Astrocyte (in vitro differentiated cells and primary cell): ENCODE measurements at regions not wholly inside any gene's neighbourhood (a gene's known extent, or its start where the extent isn't known, plus 50 kb on each side); places are given as distances from the start of the nearest gene placed in this dataset.

Experiments used
- DNase-seq: peaks from one replicate; pipeline ENCODE4 v3.0.0-alpha.2; 2010; ENCODE audit warnings: low read depth
- FAIRE-seq: peaks from 2 replicates; lab custom pipeline; 2011; peaks lifted over from hg19 to GRCh38; lab: Jason Lieb, UNC
- H2AFZ ChIP-seq: 2 replicates; pipeline ENCODE4 v1.6.0; 2012; ENCODE audit warnings: low read depth, low read length, inconsistent platforms
- H3K27ac ChIP-seq: 2 replicates; pipeline ENCODE4 v1.5.1; 2011; ENCODE audit warnings: low read depth, low read length, inconsistent platforms
- H3K27me3 ChIP-seq: 2 replicates; pipeline ENCODE4 v1.6.0; 2011; ENCODE audit warnings: low read length, inconsistent platforms; ENCODE audit not compliant: insufficient read depth
- H3K36me3 ChIP-seq: 2 replicates; pipeline ENCODE4 v1.5.1; 2011; ENCODE audit warnings: low read length, inconsistent platforms; ENCODE audit not compliant: insufficient read depth
- H3K4me1 ChIP-seq: 2 replicates; pipeline ENCODE4 v1.5.1; 2011; ENCODE audit warnings: low read length, inconsistent platforms; ENCODE audit not compliant: insufficient read depth
- H3K4me2 ChIP-seq: 2 replicates; pipeline ENCODE4 v1.6.0; 2012; ENCODE audit warnings: low read length, inconsistent platforms
- H3K4me3 ChIP-seq: 2 replicates; pipeline ENCODE4 v1.5.1; 2011; ENCODE audit warnings: low read depth, mild to moderate bottlenecking, low read length, inconsistent platforms; ENCODE audit not compliant: insufficient read depth
- H3K79me2 ChIP-seq: 2 replicates; pipeline ENCODE4 v1.6.0; 2012; ENCODE audit warnings: mild to moderate bottlenecking, low read length, inconsistent platforms; ENCODE audit not compliant: insufficient read depth
- H3K9ac ChIP-seq: 2 replicates; pipeline ENCODE4 v1.6.0; 2012; ENCODE audit warnings: mild to moderate bottlenecking, low read length, inconsistent platforms
- H3K9me3 ChIP-seq: 2 replicates; pipeline ENCODE4 v1.5.1; 2012; ENCODE audit warnings: low read depth, mild to moderate bottlenecking, low read length, inconsistent platforms; ENCODE audit not compliant: insufficient read depth
- H4K20me1 ChIP-seq: 2 replicates; pipeline ENCODE4 v1.6.0; 2012; ENCODE audit warnings: low read length, inconsistent platforms; ENCODE audit not compliant: insufficient read depth
- H3K27ac Mint-ChIP-seq: one replicate; pipeline ENCODE4 v1.8.0; 2021; ENCODE audit warnings: mild to moderate bottlenecking, mixed read lengths; ENCODE audit not compliant: unreplicated experiment
- H3K27me3 Mint-ChIP-seq: one replicate; pipeline ENCODE4 v1.8.0; 2021; ENCODE audit warnings: low read depth, mixed read lengths; ENCODE audit not compliant: unreplicated experiment
- H3K36me3 Mint-ChIP-seq: one replicate; pipeline ENCODE4 v1.8.0; 2021; ENCODE audit warnings: low read depth, mixed read lengths; ENCODE audit not compliant: unreplicated experiment
- H3K4me1 Mint-ChIP-seq: one replicate; pipeline ENCODE4 v1.8.0; 2021; ENCODE audit warnings: low read depth, mixed read lengths; ENCODE audit not compliant: unreplicated experiment
- H3K4me3 Mint-ChIP-seq: one replicate; pipeline ENCODE4 v1.8.0; 2021; ENCODE audit warnings: mild to moderate bottlenecking, moderate library complexity, mixed read lengths; ENCODE audit not compliant: unreplicated experiment
- H3K9me3 Mint-ChIP-seq: one replicate; pipeline ENCODE4 v1.8.0; 2021; ENCODE audit warnings: mild to moderate bottlenecking, mixed read lengths; ENCODE audit not compliant: unreplicated experiment
- CTCF ChIP-seq: IDR thresholded peaks from 2 replicates; pipeline ENCODE4 v1.5.1; 2011; ENCODE audit warnings: low read depth, mild to moderate bottlenecking, inconsistent platforms, low read length, moderate library complexity; ENCODE audit not compliant: insufficient read depth
- EZH2 ChIP-seq: IDR thresholded peaks from 2 replicates; pipeline ENCODE4 v1.6.1; 2012; ENCODE audit warnings: mild to moderate bottlenecking, low read length, inconsistent platforms; ENCODE audit not compliant: insufficient read depth

DNA sequence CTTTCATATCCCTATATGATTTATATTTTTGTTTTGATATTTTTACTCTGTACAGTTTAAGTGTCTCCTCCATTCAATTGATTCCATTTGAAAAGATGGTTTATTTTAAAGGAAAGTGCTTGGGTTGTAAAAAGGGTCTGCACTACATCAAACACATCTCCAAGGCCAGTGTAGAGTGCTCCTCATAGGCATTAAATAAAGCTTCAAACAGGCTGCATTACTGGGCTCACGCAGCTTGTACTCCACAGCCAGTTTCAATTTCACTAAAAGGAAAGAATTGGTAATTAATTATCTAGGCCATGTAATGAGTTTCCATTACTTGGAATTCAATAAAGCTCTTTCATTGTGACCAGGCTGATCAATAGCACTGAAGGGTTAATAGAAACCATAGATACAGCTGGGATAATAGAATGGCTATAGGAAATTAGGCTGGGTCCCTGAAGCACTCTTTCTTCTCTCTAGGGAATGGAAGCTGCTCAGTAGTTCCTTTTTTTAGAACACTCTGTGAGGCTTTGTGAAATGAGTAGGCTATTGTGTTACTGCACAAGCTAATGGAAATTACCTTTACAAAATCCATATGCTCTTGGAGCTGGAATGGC, 442.2 kb downstream of the RNF144B start:
- H3K36me3 Mint-ChIP-seq = no peaks in the 10 kb centered on the region
- Histone ChIP-seq H3K9ac (no peak overlapping the region), H3K27ac (no peak overlapping the region), H3K4me2 (no peak overlapping the region), H3K79me2 (no peaks in the 10 kb centered on the region), H2AFZ (no peak overlapping the region), H3K4me1 (no peaks in the 10 kb centered on the region), H4K20me1 (no peaks in the 10 kb centered on the region), H3K27me3 (no peaks in the 10 kb centered on the region), H3K36me3 (no peaks in the 10 kb centered on the region), H3K9me3 (peaks cover 3% of the 10 kb centered on the region), H3K4me3 (no peak overlapping the region)
- no peak for FAIRE-seq
- H3K27ac Mint-ChIP-seq = no peak overlapping the region
- no peaks in the 10 kb centered on the region for H3K27me3 Mint-ChIP-seq
- no peak for TF ChIP-seq CTCF
- no peak for TF ChIP-seq EZH2
- H3K4me3 Mint-ChIP-seq = no peak overlapping the region
- H3K4me1 Mint-ChIP-seq = no peaks in the 10 kb centered on the region
- DNase-seq = no peak
- peaks cover 3% of the 10 kb centered on the region for H3K9me3 Mint-ChIP-seq

GRCh38 chr6:18835976-18836375, 448.8 kb downstream of the RNF144B start:
- no peak for FAIRE-seq

More at GRCh38 chr6:18835976-18836375, 448.8 kb downstream of the RNF144B start:
- Histone ChIP-seq H3K27ac (no peak overlapping the region), H3K36me3 (no peaks in the 10 kb centered on the region), H3K27me3 (no peaks in the 10 kb centered on the region), H3K4me2 (no peak overlapping the region), H3K9ac (no peak overlapping the region), H3K4me3 (no peak overlapping the region), H3K79me2 (no peaks in the 10 kb centered on the region), H4K20me1 (no peaks in the 10 kb centered on the region), H2AFZ (no peak overlapping the region), H3K9me3 (no peaks in the 10 kb centered on the region), H3K4me1 (no peaks in the 10 kb centered on the region)
- Mint-ChIP-seq H3K9me3 (no peaks in the 10 kb centered on the region), H3K4me3 (no peak overlapping the region), H3K36me3 (no peaks in the 10 kb centered on the region), H3K4me1 (peaks cover 3% of the 10 kb centered on the region), H3K27me3 (no peaks in the 10 kb centered on the region), H3K27ac (no peak overlapping the region)
- no peak for TF ChIP-seq CTCF
- TF ChIP-seq EZH2 = no peak
- no peak for DNase-seq
